Tibial artery (tissue), 4 donors: ENCODE measurements at regions not wholly inside any gene's neighbourhood (a gene's known extent, or its start where the extent isn't known, plus 50 kb on each side); places are given as distances from the start of the nearest gene placed in this dataset.
"Not testable (repeated sequence)": the region's sequence is repeated elsewhere in the genome, so short reads cannot be mapped to it uniquely, and the experiment has no call there.

Experiments used
- DNase-seq, 2 donors: peaks; one replicate each; pipeline ENCODE4 v3.0.0-alpha.2; 2019
- H3K27ac ChIP-seq, 2 donors: fragments of 200-600 bp; sonication (generic) in 1 of 2; 1 replicate in 1 of 2; 2 replicates in 1 of 2; pipeline ENCODE4 v1.5.1; 2018 to 2019; ENCODE audit warnings: mild to moderate bottlenecking in 1 of 2
- H3K27me3 ChIP-seq, 2 donors: fragments of 200-600 bp; sonication (generic) in 1 of 2; one replicate each; pipeline versions ENCODE4 v1.5.1 to v1.6.0; 2016 to 2019
- H3K36me3 ChIP-seq, 3 donors: fragments of 200-600 bp; sonication (generic) in 2 of 3; one replicate each; pipeline ENCODE4 v1.5.1; 2016 to 2019; ENCODE audit warnings: mild to moderate bottlenecking in 2 of 3
- H3K4me1 ChIP-seq, 4 donors: fragments of 200-600 bp; sonication (generic) in 2 of 4; 1 replicate in 3 of 4; 2 replicates in 1 of 4; pipeline ENCODE4 v1.5.1; 2016 to 2019
- H3K4me3 ChIP-seq, 2 donors: fragments of 200-600 bp; sonication (generic) in 1 of 2; 1 replicate in 1 of 2; 2 replicates in 1 of 2; pipeline ENCODE4 v1.5.1; 2018 to 2019; ENCODE audit warnings: mild to moderate bottlenecking in 2 of 2
- H3K9me3 ChIP-seq, 3 donors: fragments of 200-600 bp; sonication (generic) in 1 of 3; one replicate each; pipeline ENCODE4 v1.5.1; 2016 to 2019
- intact Hi-C: fragments of 100-400 bp; cut with DNase I; formaldehyde crosslinking; loops from one replicate; pipeline ENCODE4 v1.15.0; 2023; ENCODE audit warnings: low total_unique reads
- TF ChIP-seq, protein P1 (sequence below), 2 experiments: fragments of 200-600 bp in 1 of 2; fragments of 450-650 bp in 1 of 2; IDR thresholded peaks; one replicate each; pipeline ENCODE4 v1.5.1; 2017 to 2019; ENCODE audit warnings: antibody characterized with exemption in 2 of 2, mild to moderate bottlenecking in 1 of 2, moderate library complexity in 1 of 2

- Histone ChIP-seq H3K36me3 (no peaks in the 10 kb centered on the region), H3K4me3 (no peak overlapping the region), H3K4me1 (peaks cover 0 to 42% (median 22%) of the 10 kb centered on the region in 4 donors), H3K9me3 (no peaks in the 10 kb centered on the region), H3K27me3 (no peaks in the 10 kb centered on the region), H3K27ac (no peak overlapping the region)
- TF ChIP-seq, protein P1, sequence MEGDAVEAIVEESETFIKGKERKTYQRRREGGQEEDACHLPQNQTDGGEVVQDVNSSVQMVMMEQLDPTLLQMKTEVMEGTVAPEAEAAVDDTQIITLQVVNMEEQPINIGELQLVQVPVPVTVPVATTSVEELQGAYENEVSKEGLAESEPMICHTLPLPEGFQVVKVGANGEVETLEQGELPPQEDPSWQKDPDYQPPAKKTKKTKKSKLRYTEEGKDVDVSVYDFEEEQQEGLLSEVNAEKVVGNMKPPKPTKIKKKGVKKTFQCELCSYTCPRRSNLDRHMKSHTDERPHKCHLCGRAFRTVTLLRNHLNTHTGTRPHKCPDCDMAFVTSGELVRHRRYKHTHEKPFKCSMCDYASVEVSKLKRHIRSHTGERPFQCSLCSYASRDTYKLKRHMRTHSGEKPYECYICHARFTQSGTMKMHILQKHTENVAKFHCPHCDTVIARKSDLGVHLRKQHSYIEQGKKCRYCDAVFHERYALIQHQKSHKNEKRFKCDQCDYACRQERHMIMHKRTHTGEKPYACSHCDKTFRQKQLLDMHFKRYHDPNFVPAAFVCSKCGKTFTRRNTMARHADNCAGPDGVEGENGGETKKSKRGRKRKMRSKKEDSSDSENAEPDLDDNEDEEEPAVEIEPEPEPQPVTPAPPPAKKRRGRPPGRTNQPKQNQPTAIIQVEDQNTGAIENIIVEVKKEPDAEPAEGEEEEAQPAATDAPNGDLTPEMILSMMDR (IDR thresholded peaks at IDR 0.05), result no peak
- DNase-seq, result no peak
- intact Hi-C loops, result loop anchor here (5.0 kb wide), 1 partner anchor 269 kb away; no protein-coding TSS in a partner anchor
Measured at GRCh38 chr12:5172886-5173285, 129.2 kb downstream of the KCNA5 start.

DNA sequence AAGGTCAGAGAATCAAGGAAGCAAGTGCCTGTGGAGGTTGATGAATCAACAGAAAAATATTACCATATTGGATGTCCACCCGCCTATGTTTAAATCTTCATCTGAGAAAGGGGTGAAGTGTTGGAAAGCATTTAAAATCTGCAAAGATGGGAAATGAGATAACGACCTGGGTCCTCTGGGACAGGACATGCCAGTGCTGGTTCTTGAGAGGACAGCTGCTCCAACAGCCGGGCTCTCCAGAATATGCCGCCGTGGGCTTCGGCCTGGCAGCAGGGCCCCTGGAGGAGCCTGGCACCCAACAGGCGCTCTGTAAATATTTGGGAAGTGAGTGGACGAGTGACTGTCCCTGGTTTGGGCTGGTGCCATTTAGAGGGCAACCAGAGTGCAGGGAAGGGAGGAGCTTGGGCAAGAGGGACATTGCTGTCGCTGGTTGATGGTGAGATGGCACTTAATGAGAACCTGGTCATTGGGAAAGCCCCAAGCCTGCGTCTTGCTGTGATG, 129.9 kb downstream of the KCNA5 start:
- intact Hi-C loops, result loop anchor here (5.0 kb wide), 1 partner anchor 269 kb away; no protein-coding TSS in a partner anchor
- TF ChIP-seq, protein P1 (IDR thresholded peaks at IDR 0.05), result no peak
- no peak for DNase-seq
- Histone ChIP-seq H3K27ac (no peak overlapping the region), H3K9me3 (no peaks in the 10 kb centered on the region), H3K4me1 (peaks cover 0 to 42% (median 22%) of the 10 kb centered on the region in 4 donors), H3K4me3 (no peak overlapping the region), H3K36me3 (no peaks in the 10 kb centered on the region), H3K27me3 (no peaks in the 10 kb centered on the region)

- H3K36me3 ChIP-seq, intact Hi-C loops: not testable (repeated sequence)
Measured at GRCh38 chr12:5175415-5175814, 131.7 kb downstream of the KCNA5 start.

GRCh38 chr12:5176036-5176435, 132.4 kb downstream of the KCNA5 start:
- no peak overlapping the region for H3K27ac ChIP-seq
- no peak for DNase-seq
- intact Hi-C loops, result no loop called here
- H3K4me3 ChIP-seq, result no peak overlapping the region
- TF ChIP-seq, protein P1 (IDR thresholded peaks at IDR 0.05), result no peak
- H3K36me3 ChIP-seq, result no peaks in the 10 kb centered on the region
- H3K27me3 ChIP-seq, result no peaks in the 10 kb centered on the region
- H3K4me1 ChIP-seq, result peaks cover 0 to 30% (median 20%) of the 10 kb centered on the region in 4 donors
- H3K9me3 ChIP-seq, result no peaks in the 10 kb centered on the region

More at GRCh38 chr12:5175415-5175814, 131.7 kb downstream of the KCNA5 start:
- H3K4me1 ChIP-seq, result peaks cover 0 to 36% (median 22%) of the 10 kb centered on the region in 4 donors
- H3K4me3 ChIP-seq, H3K9me3 ChIP-seq, H3K27me3 ChIP-seq, H3K27ac ChIP-seq, DNase-seq: not testable (repeated sequence)

GRCh38 chr12:5177096-5177495, 133.4 kb downstream of the KCNA5 start:
- intact Hi-C loops, result no loop called here
- no peak for DNase-seq
- Histone ChIP-seq H3K4me1 (peaks cover 0 to 20% (median 12%) of the 10 kb centered on the region in 4 donors), H3K27ac (no peak overlapping the region), H3K36me3 (no peaks in the 10 kb centered on the region), H3K4me3 (no peak overlapping the region), H3K9me3 (no peaks in the 10 kb centered on the region), H3K27me3 (no peaks in the 10 kb centered on the region)
- TF ChIP-seq, protein P1 (IDR thresholded peaks at IDR 0.05), result no peak

DNA sequence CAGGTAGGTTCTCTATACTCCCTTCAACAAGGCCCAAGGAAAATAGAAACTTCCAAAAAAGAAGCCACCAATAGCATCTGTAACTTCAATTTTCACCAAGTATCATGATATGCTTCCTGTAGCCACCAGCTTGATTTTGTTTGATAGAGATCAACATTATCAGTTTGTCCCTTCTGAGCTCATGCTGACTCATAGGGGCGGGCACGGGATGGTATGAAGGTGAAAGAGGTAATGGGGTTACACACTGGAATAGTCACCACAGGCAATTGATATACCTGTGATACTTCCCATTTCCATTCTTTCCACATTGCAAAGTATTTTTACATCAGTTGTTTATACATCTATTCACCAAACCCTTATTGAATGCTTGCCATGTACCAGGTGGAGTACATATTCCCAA, 134.1 kb downstream of the KCNA5 start:
- no peaks in the 10 kb centered on the region for H3K9me3 ChIP-seq
- no peaks in the 10 kb centered on the region for H3K36me3 ChIP-seq
- peaks cover 0 to 16% (median 8%) of the 10 kb centered on the region in 4 donors for H3K4me1 ChIP-seq
- TF ChIP-seq, protein P1 (IDR thresholded peaks at IDR 0.05), result no peak
- no peaks in the 10 kb centered on the region for H3K27me3 ChIP-seq
- DNase-seq, result no peak
- H3K27ac ChIP-seq, result no peak overlapping the region
- intact Hi-C loops, result no loop called here
- no peak overlapping the region for H3K4me3 ChIP-seq
